ENCODE measurements at regions not wholly inside any gene's neighbourhood (a gene's known extent, or its start where the extent isn't known, plus 50 kb on each side); places are given as distances from the start of the nearest gene placed in this dataset.

- TF ChIP-seq CTCF (IDR thresholded peaks at IDR 0.05), result no peak
- TF ChIP-seq EP300 (IDR thresholded peaks at IDR 0.05), result no peak
- TF ChIP-seq POLR2A (IDR thresholded peaks at IDR 0.05), result no peak
Observed at GRCh38 chr3:59535791-59536221, 486.0 kb upstream of the CFAP20DC start.
